Stimulated activated CD4-positive, alpha-beta T cell treated with anti-CD3 and anti-CD28 coated beads, Interleukin-15, amount 100 ng/mL, for 24 hours (primary cell): ENCODE measurements at regions not wholly inside any gene's neighbourhood (a gene's known extent, or its start where the extent isn't known, plus 50 kb on each side); places are given as distances from the start of the nearest gene placed in this dataset.

Experiments
- DNase-seq: peaks from one replicate; pipeline ENCODE4 v3.0.0-alpha.2; 2020

GRCh38 chr3:8205881-8206280, 295.7 kb upstream of the LMCD1 start:
- no peak for DNase-seq

- DNase-seq, result no peak
Measured at GRCh38 chr3:8206971-8207617, 294.5 kb upstream of the LMCD1 start.

- no peak for DNase-seq
Measured at GRCh38 chr3:8210882-8211341, 290.7 kb upstream of the LMCD1 start.

DNA sequence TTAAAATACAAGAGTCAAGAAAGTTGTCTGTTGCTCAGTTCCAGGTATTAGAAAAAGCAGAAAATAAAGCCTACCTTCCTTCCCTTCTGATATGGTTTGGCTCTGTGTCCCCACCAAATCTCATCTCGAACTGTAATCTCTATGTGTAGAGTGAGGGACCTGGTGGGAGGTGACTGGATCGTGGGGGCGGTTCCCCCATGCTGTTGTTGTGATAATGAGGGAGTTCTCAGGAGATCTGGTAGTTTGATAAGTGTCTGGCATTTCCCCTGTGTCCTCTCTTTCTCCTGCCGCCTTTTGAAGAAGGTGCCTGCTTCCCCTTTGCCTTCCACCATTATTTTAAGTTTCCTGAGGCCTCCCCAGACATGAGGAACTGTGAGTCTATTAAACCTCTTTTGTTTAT, 288.8 kb upstream of the LMCD1 start:
- no peak for DNase-seq

GRCh38 chr3:8213286-8213685, 288.3 kb upstream of the LMCD1 start:
- DNase-seq, result no peak

DNA sequence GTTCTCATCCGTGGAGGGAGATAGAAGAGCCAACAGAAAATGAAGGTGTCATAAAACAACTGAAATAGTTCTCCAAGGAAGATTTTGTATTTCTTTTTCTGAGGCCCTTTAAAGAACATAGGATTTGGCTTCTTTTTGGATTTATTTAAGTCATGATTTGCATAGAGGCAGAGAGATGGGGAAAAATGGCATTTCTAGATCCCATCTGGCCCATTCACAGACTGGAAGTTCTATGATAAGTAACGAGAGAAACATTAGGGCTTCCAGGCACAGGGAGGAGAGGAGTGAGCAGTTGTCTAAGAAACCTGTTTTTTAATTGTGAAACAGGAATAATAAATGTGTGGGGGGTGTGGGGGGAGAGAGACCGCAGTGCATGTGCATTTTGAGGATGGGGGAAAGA, 285.8 kb upstream of the LMCD1 start:
- DNase-seq, result no peak

DNA sequence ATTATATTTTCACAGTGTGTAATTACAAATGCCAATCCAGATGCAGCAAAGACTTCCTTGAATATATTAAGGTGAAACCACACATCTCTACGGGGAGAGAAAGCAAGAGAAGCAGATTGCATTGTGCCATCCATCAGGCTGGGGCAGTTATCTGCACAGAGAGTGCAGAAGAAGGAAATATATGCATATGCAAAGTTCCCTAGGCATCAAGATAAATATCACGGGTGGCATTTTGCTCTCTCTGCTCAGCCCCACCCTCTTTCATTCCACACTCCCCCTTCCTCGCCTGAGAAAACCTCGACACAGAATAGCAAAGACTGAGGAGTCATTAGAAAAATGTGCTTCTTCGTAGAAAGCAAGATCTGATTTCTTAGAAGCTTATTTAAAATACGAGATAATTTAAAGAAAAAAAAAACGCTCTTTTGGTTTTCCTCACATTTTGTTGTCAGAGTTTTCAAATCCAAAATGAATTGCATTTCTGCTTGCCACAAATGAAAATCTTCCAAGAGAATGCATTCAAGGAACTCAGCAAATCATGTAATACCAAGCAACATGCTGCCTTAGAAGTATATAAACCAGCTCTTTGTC, 283.2 kb upstream of the LMCD1 start:
- DNase-seq, result no peak

GRCh38 chr3:8220291-8220690, 281.3 kb upstream of the LMCD1 start:
- DNase-seq, result no peak

DNA sequence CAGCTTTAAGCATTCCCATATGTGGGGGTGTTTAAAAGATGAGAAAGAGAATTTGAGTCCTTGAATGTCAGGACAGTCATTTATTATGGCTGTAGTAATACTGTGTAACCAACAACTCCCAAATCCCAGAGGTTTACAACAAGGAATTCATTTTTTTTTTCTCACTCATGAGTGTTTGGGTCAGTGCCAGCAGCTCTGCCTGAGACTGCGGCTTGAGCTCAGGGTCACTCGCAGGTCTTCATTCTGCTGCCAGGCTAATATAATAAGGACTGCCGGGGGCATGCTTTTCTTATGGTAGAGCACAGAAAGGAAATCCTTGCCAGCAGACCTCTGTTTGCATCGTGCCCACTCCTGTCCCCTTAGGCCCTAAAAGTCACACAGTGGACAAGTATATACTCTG, 277.9 kb upstream of the LMCD1 start:
- DNase-seq, result no peak

DNA sequence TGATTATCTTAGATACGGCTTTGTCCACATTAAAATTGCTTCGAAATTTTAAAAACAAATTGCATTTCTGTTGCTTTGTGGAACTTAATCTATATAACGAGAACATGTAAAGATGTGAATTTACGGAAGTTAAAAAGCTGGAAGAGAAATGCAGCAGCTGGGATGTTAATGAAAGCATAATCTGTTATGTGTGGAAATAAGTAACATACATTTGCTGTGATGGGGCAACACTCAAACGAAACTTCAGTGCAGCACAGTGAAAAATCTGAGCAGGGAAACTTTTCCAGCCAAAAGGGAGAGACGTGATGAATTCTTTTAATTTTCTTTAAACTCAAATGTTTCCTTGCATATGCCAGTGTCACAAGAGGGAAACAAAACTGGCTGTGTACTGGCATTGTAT, 276.7 kb upstream of the LMCD1 start:
- DNase-seq, result no peak

DNA sequence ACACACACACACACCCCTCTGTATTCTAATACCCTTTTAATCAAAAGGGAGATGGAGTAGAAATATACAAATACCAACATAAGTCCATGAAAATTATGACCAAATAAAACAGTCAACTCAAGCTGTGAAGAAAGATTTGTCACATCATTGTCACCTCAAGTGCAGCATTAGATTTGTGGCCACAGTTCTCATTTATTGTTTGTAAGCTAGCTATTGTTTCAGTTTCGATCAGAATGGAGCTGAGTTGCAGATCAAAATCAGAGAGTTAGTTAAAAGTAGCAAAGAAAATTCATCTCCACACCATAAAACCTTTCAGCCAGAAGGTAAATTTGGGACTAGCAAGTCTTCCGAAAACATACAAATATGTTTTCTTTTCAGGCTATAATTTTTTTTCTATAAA, 267.7 kb upstream of the LMCD1 start:
- DNase-seq, result no peak

DNA sequence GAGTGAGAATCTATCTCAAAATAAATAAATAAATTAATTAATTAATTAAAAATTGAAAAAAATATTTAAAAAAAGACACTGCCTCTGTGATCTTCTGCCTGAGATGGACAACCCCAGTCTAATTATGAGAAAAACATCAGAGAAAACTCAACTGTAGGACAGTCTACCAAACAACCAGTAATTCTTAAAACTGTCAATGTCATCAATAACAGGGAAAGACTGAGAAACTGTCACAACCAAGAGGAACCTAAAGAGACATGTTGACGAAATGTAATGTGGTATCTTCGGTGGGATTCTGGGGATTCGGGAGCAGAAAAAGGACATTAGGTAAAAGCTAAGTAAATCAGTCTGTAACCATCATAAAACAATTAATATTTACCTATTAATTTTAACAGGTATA, 265.4 kb upstream of the LMCD1 start:
- no peak for DNase-seq

DNA sequence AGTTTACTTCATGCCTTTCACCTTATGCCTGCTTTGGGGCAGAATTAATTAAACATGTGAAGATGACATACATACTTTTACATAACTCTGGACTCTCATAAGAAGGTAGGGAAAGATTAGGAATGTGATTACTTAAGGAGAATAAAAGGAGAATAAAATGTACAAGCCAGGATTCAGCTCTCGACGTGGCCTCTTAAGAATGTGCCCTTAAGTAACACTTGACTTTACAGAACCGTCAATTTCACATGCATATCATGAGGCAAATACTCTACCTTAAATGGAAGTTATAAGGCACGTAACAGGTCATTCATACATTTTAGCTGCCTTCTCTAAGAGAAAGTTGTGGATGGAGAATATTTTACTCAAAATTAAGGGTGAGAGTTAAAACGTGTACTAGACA, 263.7 kb upstream of the LMCD1 start:
- no peak for DNase-seq

- no peak for DNase-seq
Measured at GRCh38 chr3:8238432-8238831, 263.2 kb upstream of the LMCD1 start.

- no peak for DNase-seq
Measured at GRCh38 chr3:8239095-8239494, 262.5 kb upstream of the LMCD1 start.

- DNase-seq, result peak; percentile 55
Measured at GRCh38 chr3:8239718-8240695, 261.6 kb upstream of the LMCD1 start.

GRCh38 chr3:8246070-8246469, 255.6 kb upstream of the LMCD1 start:
- DNase-seq, result no peak

DNA sequence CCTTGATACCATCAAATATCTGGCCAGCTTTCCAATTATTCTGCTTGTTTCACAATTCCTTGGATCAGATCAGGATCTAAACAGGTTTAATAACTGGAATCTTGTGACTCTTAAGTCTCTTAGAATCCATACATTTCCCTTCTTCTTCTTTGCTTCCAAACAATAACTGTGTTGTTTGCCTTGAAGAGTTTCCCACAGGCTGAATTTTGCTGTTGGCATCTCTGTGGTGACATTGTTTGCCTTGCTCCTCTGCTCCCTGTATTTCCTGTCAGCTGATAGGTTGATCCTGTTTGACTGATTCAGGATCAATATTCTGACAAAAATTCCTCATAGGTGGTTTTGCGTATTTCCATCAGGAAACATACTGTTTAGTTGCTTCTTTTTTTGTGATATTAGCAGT, 248.4 kb upstream of the LMCD1 start:
- no peak for DNase-seq

- no peak for DNase-seq
Measured at GRCh38 chr3:8254489-8254888, 247.1 kb upstream of the LMCD1 start.

DNA sequence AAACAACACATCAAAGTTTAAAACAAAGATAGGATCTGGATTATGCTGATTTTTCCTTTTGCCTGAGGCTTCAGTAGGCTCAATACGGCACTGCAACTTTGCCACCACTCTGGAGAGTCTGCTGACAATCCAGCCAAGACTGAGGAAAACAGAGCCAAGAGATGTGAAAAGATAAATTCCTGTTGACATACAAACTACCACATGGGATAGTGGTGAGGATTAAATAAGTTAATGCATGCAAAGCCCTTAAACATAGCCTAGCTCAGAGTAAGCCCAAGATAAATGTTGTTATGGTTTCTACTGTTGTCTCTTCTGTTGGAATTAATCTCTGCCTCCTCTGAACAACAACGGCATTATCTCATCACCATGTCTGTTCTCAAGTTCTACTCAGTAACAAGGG, 245.9 kb upstream of the LMCD1 start:
- no peak for DNase-seq

DNA sequence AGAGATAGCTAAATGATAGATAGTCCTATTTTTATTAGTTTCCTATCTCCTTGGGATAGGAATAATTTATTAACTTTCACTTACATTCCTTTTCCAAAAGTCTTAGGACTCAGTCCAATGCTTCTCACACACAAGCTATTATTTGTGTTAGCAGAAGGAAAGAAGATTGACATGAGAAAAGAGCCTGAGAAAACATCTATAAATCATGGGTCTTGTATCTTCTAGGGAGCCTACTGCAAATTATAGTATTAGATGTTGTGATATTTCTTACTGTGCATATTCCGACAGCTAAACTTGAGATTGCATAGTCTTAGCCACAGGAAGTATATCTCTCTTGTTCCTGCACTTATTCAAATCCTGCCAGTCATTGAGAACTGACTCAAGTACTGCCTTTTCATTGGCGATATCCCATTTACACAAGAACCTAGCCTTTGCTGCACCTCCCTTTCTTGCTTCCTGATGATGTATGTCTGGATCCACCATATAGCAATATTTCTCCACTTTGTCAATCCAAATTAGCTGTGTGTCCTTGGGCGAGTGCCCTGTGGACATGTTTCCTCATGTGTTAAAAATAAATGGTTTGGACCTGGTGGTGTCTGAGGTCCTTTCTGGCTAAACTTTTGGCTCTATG, 245.1 kb upstream of the LMCD1 start:
- DNase-seq, result no peak

DNA sequence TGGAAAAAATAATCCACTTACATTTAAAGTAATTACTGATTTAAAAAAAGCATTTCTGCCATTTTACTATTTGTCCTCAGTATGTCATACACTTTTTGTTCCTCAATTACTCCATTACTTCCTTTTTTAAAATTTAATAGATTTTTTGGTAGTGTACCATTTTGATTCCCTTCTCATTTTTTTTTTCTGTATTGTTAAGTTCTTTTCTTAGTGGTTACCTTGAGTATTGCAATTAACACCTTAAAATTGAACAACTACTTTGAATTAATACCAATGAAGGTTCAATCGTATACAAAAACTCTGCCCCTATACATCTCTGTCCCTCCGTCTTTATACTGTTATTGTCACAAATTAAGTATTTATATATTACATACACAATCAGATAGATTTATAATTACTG, 240.6 kb upstream of the LMCD1 start:
- DNase-seq, result no peak

GRCh38 chr3:8266730-8267131, 234.9 kb upstream of the LMCD1 start:
- DNase-seq, result no peak
